ENCODE measurements at regions not wholly inside any gene's neighbourhood (a gene's known extent, or its start where the extent isn't known, plus 50 kb on each side); places are given as distances from the start of the nearest gene placed in this dataset.

DNA sequence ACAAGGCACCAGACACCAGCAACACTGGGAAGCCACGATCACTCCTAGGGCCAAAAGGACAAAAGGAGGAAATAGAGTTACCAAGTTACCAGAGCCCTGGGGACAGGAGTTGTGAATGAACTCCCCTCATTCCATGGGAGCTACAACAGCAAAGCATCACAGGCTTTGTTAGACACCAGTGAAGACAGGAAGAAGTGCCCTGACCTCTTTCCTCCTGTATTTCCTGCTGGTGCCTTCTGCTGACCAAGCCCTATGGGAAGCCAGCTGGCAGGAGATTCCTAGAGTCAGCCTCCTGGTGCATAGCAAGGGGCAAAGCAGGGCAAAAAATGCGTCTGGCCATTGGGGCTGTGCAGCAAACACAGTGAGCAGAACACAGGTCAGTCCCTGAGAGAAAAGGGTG, 374.7 kb downstream of the ZSWIM6 start:
- no peak for DNase-seq (ENCODE audit: low read depth in 1 of 2, low spot score in 1 of 2)
- no peak for FAIRE-seq
- ChIA-PET CTCF (interaction anchor here (1.4 kb wide), 1 partner anchor 48 kb away, joined by 4 read pairs; no protein-coding TSS in a partner anchor), POLR2A (no interaction called here)
- no peak overlapping the region for H3K4me3 ChIP-seq
- H3K27ac ChIP-seq = no peak overlapping the region
- 73% methylated on average over 2 of the region's 2 CpGs for WGBS (ENCODE audit: missing lambda C conversion rate)
- no peak for ATAC-seq
- no peak overlapping the region for H3K4me2 ChIP-seq
- H3K9me3 ChIP-seq = 0 out of 3 replicates have a peak, but pooled peaks cover 6% of the 10 kb centered on the region
- no peaks in the 10 kb centered on the region for H3K4me1 ChIP-seq
- TF ChIP-seq, protein P1, sequence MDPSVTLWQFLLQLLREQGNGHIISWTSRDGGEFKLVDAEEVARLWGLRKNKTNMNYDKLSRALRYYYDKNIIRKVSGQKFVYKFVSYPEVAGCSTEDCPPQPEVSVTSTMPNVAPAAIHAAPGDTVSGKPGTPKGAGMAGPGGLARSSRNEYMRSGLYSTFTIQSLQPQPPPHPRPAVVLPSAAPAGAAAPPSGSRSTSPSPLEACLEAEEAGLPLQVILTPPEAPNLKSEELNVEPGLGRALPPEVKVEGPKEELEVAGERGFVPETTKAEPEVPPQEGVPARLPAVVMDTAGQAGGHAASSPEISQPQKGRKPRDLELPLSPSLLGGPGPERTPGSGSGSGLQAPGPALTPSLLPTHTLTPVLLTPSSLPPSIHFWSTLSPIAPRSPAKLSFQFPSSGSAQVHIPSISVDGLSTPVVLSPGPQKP (IDR thresholded peaks at IDR 0.05; ENCODE audit: low read depth, low read length) = no peak

DNA sequence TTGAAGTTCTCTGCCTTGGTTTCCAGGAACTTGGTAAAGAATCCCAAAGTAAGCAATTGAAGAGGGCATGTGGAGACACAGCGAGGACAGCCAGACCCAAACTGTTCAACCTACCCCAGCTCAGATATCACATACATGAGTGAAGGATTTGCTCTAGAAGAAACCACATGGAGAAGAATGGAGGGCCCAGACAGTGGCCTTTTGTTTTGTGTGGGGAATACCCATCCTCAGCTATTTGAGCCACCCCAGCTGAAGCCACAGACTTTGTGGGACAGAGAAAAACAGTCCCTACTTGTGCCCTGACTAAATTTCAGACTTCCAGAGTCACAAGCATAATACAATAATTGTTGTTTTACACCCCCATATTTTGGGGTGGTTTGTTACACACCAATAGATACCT, 387.1 kb downstream of the ZSWIM6 start:
- no peak overlapping the region for H3K27ac ChIP-seq
- H3K4me1 ChIP-seq = no peaks in the 10 kb centered on the region
- no peak overlapping the region for H3K4me3 ChIP-seq
- POLR2A ChIA-PET = no interaction called here
- TF ChIP-seq NPAS2 (CRISPR knock-in tag; IDR thresholded peaks at IDR 0.05; ENCODE audit: borderline replicate concordance) (no peak), RCOR1 (IDR thresholded peaks at IDR 0.05; ENCODE audit: low read depth, low read length) (no peak), HDAC2 (IDR thresholded peaks at IDR 0.05) (no peak), RARB (CRISPR knock-in tag; IDR thresholded peaks at IDR 0.05) (no peak), NR3C1 (IDR thresholded peaks at IDR 0.05) (no peak), EHF (CRISPR knock-in tag; IDR thresholded peaks at IDR 0.05) (no peak), MAFK (IDR thresholded peaks at IDR 0.05; ENCODE audit: partially characterized antibody) (no peak), CHD4 (IDR thresholded peaks at IDR 0.05; ENCODE audit: borderline replicate concordance) (no peak), JUNB (IDR thresholded peaks at IDR 0.05) (no peak), PHF8 (IDR thresholded peaks at IDR 0.05; ENCODE audit: borderline replicate concordance, low read depth) (no peak), KDM1A (IDR thresholded peaks at IDR 0.05; ENCODE audit: low read depth) (no peak)
- TF ChIP-seq, protein P2, sequence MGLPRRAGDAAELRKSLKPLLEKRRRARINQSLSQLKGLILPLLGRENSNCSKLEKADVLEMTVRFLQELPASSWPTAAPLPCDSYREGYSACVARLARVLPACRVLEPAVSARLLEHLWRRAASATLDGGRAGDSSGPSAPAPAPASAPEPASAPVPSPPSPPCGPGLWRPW (IDR thresholded peaks at IDR 0.05) = no peak
- TF ChIP-seq, protein P3, sequence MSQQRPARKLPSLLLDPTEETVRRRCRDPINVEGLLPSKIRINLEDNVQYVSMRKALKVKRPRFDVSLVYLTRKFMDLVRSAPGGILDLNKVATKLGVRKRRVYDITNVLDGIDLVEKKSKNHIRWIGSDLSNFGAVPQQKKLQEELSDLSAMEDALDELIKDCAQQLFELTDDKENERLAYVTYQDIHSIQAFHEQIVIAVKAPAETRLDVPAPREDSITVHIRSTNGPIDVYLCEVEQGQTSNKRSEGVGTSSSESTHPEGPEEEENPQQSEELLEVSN (IDR thresholded peaks at IDR 0.05; ENCODE audit: borderline replicate concordance, low read depth) = no peak
- TF ChIP-seq, protein P4, sequence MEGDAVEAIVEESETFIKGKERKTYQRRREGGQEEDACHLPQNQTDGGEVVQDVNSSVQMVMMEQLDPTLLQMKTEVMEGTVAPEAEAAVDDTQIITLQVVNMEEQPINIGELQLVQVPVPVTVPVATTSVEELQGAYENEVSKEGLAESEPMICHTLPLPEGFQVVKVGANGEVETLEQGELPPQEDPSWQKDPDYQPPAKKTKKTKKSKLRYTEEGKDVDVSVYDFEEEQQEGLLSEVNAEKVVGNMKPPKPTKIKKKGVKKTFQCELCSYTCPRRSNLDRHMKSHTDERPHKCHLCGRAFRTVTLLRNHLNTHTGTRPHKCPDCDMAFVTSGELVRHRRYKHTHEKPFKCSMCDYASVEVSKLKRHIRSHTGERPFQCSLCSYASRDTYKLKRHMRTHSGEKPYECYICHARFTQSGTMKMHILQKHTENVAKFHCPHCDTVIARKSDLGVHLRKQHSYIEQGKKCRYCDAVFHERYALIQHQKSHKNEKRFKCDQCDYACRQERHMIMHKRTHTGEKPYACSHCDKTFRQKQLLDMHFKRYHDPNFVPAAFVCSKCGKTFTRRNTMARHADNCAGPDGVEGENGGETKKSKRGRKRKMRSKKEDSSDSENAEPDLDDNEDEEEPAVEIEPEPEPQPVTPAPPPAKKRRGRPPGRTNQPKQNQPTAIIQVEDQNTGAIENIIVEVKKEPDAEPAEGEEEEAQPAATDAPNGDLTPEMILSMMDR (IDR thresholded peaks at IDR 0.05) = no peak
- TF ChIP-seq, protein P5, sequence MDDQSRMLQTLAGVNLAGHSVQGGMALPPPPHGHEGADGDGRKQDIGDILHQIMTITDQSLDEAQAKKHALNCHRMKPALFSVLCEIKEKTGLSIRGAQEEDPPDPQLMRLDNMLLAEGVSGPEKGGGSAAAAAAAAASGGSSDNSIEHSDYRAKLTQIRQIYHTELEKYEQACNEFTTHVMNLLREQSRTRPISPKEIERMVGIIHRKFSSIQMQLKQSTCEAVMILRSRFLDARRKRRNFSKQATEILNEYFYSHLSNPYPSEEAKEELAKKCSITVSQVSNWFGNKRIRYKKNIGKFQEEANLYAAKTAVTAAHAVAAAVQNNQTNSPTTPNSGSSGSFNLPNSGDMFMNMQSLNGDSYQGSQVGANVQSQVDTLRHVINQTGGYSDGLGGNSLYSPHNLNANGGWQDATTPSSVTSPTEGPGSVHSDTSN (IDR thresholded peaks at IDR 0.05) = no peak
- TF ChIP-seq, protein P1 (IDR thresholded peaks at IDR 0.05; ENCODE audit: low read depth, low read length) = no peak
- TF ChIP-seq, protein P6, sequence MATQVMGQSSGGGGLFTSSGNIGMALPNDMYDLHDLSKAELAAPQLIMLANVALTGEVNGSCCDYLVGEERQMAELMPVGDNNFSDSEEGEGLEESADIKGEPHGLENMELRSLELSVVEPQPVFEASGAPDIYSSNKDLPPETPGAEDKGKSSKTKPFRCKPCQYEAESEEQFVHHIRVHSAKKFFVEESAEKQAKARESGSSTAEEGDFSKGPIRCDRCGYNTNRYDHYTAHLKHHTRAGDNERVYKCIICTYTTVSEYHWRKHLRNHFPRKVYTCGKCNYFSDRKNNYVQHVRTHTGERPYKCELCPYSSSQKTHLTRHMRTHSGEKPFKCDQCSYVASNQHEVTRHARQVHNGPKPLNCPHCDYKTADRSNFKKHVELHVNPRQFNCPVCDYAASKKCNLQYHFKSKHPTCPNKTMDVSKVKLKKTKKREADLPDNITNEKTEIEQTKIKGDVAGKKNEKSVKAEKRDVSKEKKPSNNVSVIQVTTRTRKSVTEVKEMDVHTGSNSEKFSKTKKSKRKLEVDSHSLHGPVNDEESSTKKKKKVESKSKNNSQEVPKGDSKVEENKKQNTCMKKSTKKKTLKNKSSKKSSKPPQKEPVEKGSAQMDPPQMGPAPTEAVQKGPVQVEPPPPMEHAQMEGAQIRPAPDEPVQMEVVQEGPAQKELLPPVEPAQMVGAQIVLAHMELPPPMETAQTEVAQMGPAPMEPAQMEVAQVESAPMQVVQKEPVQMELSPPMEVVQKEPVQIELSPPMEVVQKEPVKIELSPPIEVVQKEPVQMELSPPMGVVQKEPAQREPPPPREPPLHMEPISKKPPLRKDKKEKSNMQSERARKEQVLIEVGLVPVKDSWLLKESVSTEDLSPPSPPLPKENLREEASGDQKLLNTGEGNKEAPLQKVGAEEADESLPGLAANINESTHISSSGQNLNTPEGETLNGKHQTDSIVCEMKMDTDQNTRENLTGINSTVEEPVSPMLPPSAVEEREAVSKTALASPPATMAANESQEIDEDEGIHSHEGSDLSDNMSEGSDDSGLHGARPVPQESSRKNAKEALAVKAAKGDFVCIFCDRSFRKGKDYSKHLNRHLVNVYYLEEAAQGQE (IDR thresholded peaks at IDR 0.05) = no peak
- H3K9me3 ChIP-seq = peaks cover 18% of the 10 kb centered on the region
- ATAC-seq (no peak), FAIRE-seq (no peak), DNase-seq (ENCODE audit: low read depth in 1 of 2, low spot score in 1 of 2) (no peak)
- 5% methylated on average over 1 of the region's 1 CpG for WGBS (ENCODE audit: missing lambda C conversion rate)
- H3K4me2 ChIP-seq = no peak overlapping the region
- CTCF ChIA-PET = no interaction called here
